ENCODE measurements at regions not wholly inside any gene's neighbourhood (a gene's known extent, or its start where the extent isn't known, plus 50 kb on each side); places are given as distances from the start of the nearest gene placed in this dataset.

- intact Hi-C loops (cut with DNase I): no loop called here
- no peak for DNase-seq
- no peaks in the 10 kb centered on the region for H3K4me1 ChIP-seq
- H3K9me3 ChIP-seq: no peaks in the 10 kb centered on the region
- H3K27me3 ChIP-seq: no peaks in the 10 kb centered on the region
- WGBS (ENCODE audit: insufficient coverage, low coverage, low lambda C conversion rate, missing lambda C conversion rate): 18% methylated on average over 2 of the region's 2 CpGs
- peak in 3 of 4 donors; percentile 35 to 62 (median 56) for ATAC-seq
- no peaks in the 10 kb centered on the region for H3K36me3 ChIP-seq
- TF ChIP-seq CTCF (IDR thresholded peaks at IDR 0.05): no peak
- TF ChIP-seq POLR2A (IDR thresholded peaks at IDR 0.05): no peak
- no peak overlapping the region for H3K4me3 ChIP-seq
- H3K27ac ChIP-seq: no peak overlapping the region
Measured at GRCh38 chr17:70365091-70365583, 195.8 kb downstream of the KCNJ2 start.

GRCh38 chr17:70366386-70366785 is 197.1 kb downstream of the KCNJ2 start:
- DNase-seq (no peak), ATAC-seq (no peak)
- Histone ChIP-seq H3K4me3 (no peak overlapping the region), H3K27ac (no peak overlapping the region), H3K36me3 (no peaks in the 10 kb centered on the region), H3K9me3 (no peaks in the 10 kb centered on the region), H3K27me3 (no peaks in the 10 kb centered on the region), H3K4me1 (no peaks in the 10 kb centered on the region)
- TF ChIP-seq CTCF (IDR thresholded peaks at IDR 0.05) (no peak), POLR2A (IDR thresholded peaks at IDR 0.05) (no peak)
- intact Hi-C loops (cut with DNase I): no loop called here

- H3K4me1 ChIP-seq: no peaks in the 10 kb centered on the region
- DNase-seq: no peak
- TF ChIP-seq POLR2A (IDR thresholded peaks at IDR 0.05) (no peak), CTCF (IDR thresholded peaks at IDR 0.05) (no peak)
Measured at GRCh38 chr17:70368011-70368410, 198.7 kb downstream of the KCNJ2 start.

GRCh38 chr17:70369391-70369790 is 200.1 kb downstream of the KCNJ2 start:
- H3K36me3 ChIP-seq: no peaks in the 10 kb centered on the region
- no peaks in the 10 kb centered on the region for H3K4me1 ChIP-seq
- no peak for TF ChIP-seq CTCF (IDR thresholded peaks at IDR 0.05)
- no peaks in the 10 kb centered on the region for H3K27me3 ChIP-seq
- no peak overlapping the region for H3K4me3 ChIP-seq
- no peak for ATAC-seq
- 41% methylated on average over 2 of the region's 2 CpGs for WGBS (ENCODE audit: insufficient coverage, low coverage, low lambda C conversion rate, missing lambda C conversion rate)
- DNase-seq: no peak
- intact Hi-C loops (cut with DNase I): no loop called here
- H3K9me3 ChIP-seq: no peaks in the 10 kb centered on the region
- H3K27ac ChIP-seq: no peak overlapping the region

More at GRCh38 chr17:70368011-70368410, 198.7 kb downstream of the KCNJ2 start:
- no peaks in the 10 kb centered on the region for H3K27me3 ChIP-seq
- no peak overlapping the region for H3K27ac ChIP-seq
- no peak for ATAC-seq
- no peaks in the 10 kb centered on the region for H3K36me3 ChIP-seq
- H3K9me3 ChIP-seq: no peaks in the 10 kb centered on the region
- intact Hi-C loops (cut with DNase I): no loop called here
- no peak overlapping the region for H3K4me3 ChIP-seq

- TF ChIP-seq POLR2A (IDR thresholded peaks at IDR 0.05) (no peak), CTCF (IDR thresholded peaks at IDR 0.05) (no peak)
- ATAC-seq (no peak), DNase-seq (no peak)
- no peaks in the 10 kb centered on the region for H3K4me1 ChIP-seq
- H3K27ac ChIP-seq: no peak overlapping the region
- intact Hi-C loops (cut with DNase I): no loop called here
- WGBS (ENCODE audit: insufficient coverage, low coverage, low lambda C conversion rate, missing lambda C conversion rate): 53% methylated on average over 4 of the region's 4 CpGs
- no peaks in the 10 kb centered on the region for H3K27me3 ChIP-seq
- no peaks in the 10 kb centered on the region for H3K9me3 ChIP-seq
- no peak overlapping the region for H3K4me3 ChIP-seq
- H3K36me3 ChIP-seq: no peaks in the 10 kb centered on the region
Measured at GRCh38 chr17:70370816-70371215, 201.5 kb downstream of the KCNJ2 start.
